ENCODE measurements at regions not wholly inside any gene's neighbourhood (a gene's known extent, or its start where the extent isn't known, plus 50 kb on each side); places are given as distances from the start of the nearest gene placed in this dataset.

- DNase-seq, result no peak
Observed at GRCh38 chr16:8519179-8519578, 71.1 kb downstream of the TMEM114 start.

- no peak for DNase-seq
Observed at GRCh38 chr16:8517280-8517679, 73.0 kb downstream of the TMEM114 start.

GRCh38 chr16:8516471-8516870 is 73.8 kb downstream of the TMEM114 start:
- DNase-seq, result no peak

GRCh38 chr16:8512941-8513624 is 77.2 kb downstream of the TMEM114 start:
- DNase-seq, result no peak

- no peak for DNase-seq
Observed at GRCh38 chr16:8511464-8511863, 78.8 kb downstream of the TMEM114 start.

GRCh38 chr16:8510160-8510559 is 80.2 kb downstream of the TMEM114 start:
- DNase-seq, result no peak

GRCh38 chr16:8505327-8505991 is 84.9 kb downstream of the TMEM114 start:
- no peak for DNase-seq

- DNase-seq, result no peak
Observed at GRCh38 chr16:8502446-8502845, 87.9 kb downstream of the TMEM114 start.

- no peak for DNase-seq
Observed at GRCh38 chr16:8500351-8500750, 90.0 kb downstream of the TMEM114 start.

GRCh38 chr16:8496364-8496763 is 93.9 kb downstream of the TMEM114 start:
- DNase-seq, result no peak

- peak in 2 of 51 donors; percentile 1 to 36 for DNase-seq
Observed at GRCh38 chr16:8493972-8494371, 96.3 kb downstream of the TMEM114 start.

GRCh38 chr16:8492690-8493089 is 97.6 kb downstream of the TMEM114 start:
- DNase-seq, result no peak

GRCh38 chr16:8489580-8489979 is 100.7 kb downstream of the TMEM114 start:
- no peak for DNase-seq

GRCh38 chr16:8486985-8487384 is 103.3 kb downstream of the TMEM114 start:
- no peak for DNase-seq

GRCh38 chr16:8483396-8483795 is 106.9 kb downstream of the TMEM114 start:
- DNase-seq, result no peak

- DNase-seq, result no peak
Observed at GRCh38 chr16:8481810-8482209, 108.5 kb downstream of the TMEM114 start.

GRCh38 chr16:8476824-8477223 is 113.5 kb downstream of the TMEM114 start:
- no peak for DNase-seq

- DNase-seq, result no peak
Observed at GRCh38 chr16:8474587-8474986, 115.7 kb downstream of the TMEM114 start.

- no peak for DNase-seq
Observed at GRCh38 chr16:8469102-8469778, 121.1 kb downstream of the TMEM114 start.

GRCh38 chr16:8464979-8465378 is 125.3 kb downstream of the TMEM114 start:
- no peak for DNase-seq

- no peak for DNase-seq
Observed at GRCh38 chr16:8459085-8459733, 131.1 kb downstream of the TMEM114 start.

- DNase-seq, result no peak
Observed at GRCh38 chr16:8458481-8459046, 131.7 kb downstream of the TMEM114 start.

All from hypothalamus (tissue), 51 donors.